Neural cell (in vitro differentiated cells): ENCODE measurements at regions not wholly inside any gene's neighbourhood (a gene's known extent, or its start where the extent isn't known, plus 50 kb on each side); places are given as distances from the start of the nearest gene placed in this dataset.

Experiments
- H2AFZ ChIP-seq: fragments of 200-600, 300-800 bp; sonication (generic), shearing (Covaris generic); 2 replicates; pipeline ENCODE4 v1.6.0; 2014; ENCODE audit warnings: low read depth, mild to moderate bottlenecking, antibody characterized with exemption, low read length, moderate library complexity
- H3F3A ChIP-seq: fragments of 200-600 bp; shearing (Covaris generic); 2 replicates; pipeline ENCODE4 v1.6.1; 2016; ENCODE audit warnings: mild to moderate bottlenecking, moderate library complexity, mixed read lengths, antibody characterized with exemption, low read length; ENCODE audit not compliant: insufficient read depth, poor library complexity, severe bottlenecking
- H3K27ac ChIP-seq: fragments of 200-600, 300-800 bp; sonication (generic), shearing (Covaris generic); 2 replicates; pipeline ENCODE4 v1.5.1; 2014; ENCODE audit warnings: mild to moderate bottlenecking, low read length, moderate library complexity
- H3K27me3 ChIP-seq: fragments of 300-800, 200-600 bp; sonication (generic), shearing (Covaris generic); 2 replicates; pipeline ENCODE4 v1.6.0; 2014; ENCODE audit warnings: mild to moderate bottlenecking, low read depth, low read length, moderate library complexity; ENCODE audit not compliant: insufficient read depth
- H3K36me3 ChIP-seq: fragments of 300-800, 200-600 bp; sonication (generic), shearing (Covaris generic); 2 replicates; pipeline ENCODE4 v1.5.1; 2014; ENCODE audit warnings: mild to moderate bottlenecking, antibody characterized with exemption, low read length, moderate library complexity; ENCODE audit not compliant: insufficient read depth
- H3K4me2 ChIP-seq: fragments of 300-800, 200-600 bp; sonication (generic), shearing (Covaris generic); 2 replicates; pipeline ENCODE4 v1.6.0; 2014; ENCODE audit warnings: mild to moderate bottlenecking, low read length
- H3K4me3 ChIP-seq: fragments of 300-800, 200-600 bp; sonication (generic), shearing (Covaris generic); 2 replicates; pipeline ENCODE4 v1.5.1; 2014; ENCODE audit warnings: mild to moderate bottlenecking, low read length, moderate library complexity
- H3K79me2 ChIP-seq: fragments of 200-600 bp; shearing (Covaris generic); replicated peaks from 2 replicates; pipeline ENCODE4 v1.6.0; 2014; ENCODE audit warnings: mild to moderate bottlenecking, low read length, moderate library complexity; ENCODE audit not compliant: insufficient read depth
- H3K9ac ChIP-seq: fragments of 300-800, 200-600 bp; sonication (generic), shearing (Covaris generic); 2 replicates; pipeline ENCODE4 v1.6.1; 2016; ENCODE audit warnings: mild to moderate bottlenecking, low read length, mixed read lengths
- H3K9me2 ChIP-seq: fragments of 200-600 bp; shearing (Covaris generic); 2 replicates; pipeline ENCODE4 v1.6.1; 2016; ENCODE audit warnings: mild to moderate bottlenecking, low read length, mixed read lengths; ENCODE audit not compliant: insufficient read depth
- H3K9me3 ChIP-seq: fragments of 200-600, 300-800 bp; sonication (generic), shearing (Covaris generic); 2 replicates; pipeline ENCODE4 v1.6.1; 2016; ENCODE audit warnings: mild to moderate bottlenecking, mixed run types, low read length, moderate library complexity, mixed read lengths
- H4K20me1 ChIP-seq: fragments of 200-600 bp; shearing (Covaris generic); 2 replicates; pipeline ENCODE4 v1.6.1; 2016; ENCODE audit warnings: mild to moderate bottlenecking, mixed run types; ENCODE audit not compliant: insufficient read depth
- CTCF ChIP-seq: fragments of 450-650 bp; IDR thresholded peaks from 2 replicates; pipeline ENCODE4 v1.5.1; 2014; ENCODE audit warnings: antibody characterized with exemption, mild to moderate bottlenecking, moderate library complexity; ENCODE audit not compliant: poor library complexity, severe bottlenecking
- EP300 ChIP-seq: fragments of 450-650 bp; conservative IDR thresholded peaks from 2 replicates; pipeline ENCODE4 v1.6.1; 2014; ENCODE audit warnings: antibody characterized with exemption, mild to moderate bottlenecking, moderate library complexity; ENCODE audit not compliant: poor library complexity, severe bottlenecking
- EZH2 ChIP-seq: fragments of 200-600, 300-800 bp; shearing (Covaris generic), sonication (generic); IDR thresholded peaks from 2 replicates; pipeline ENCODE4 v1.6.1; 2014; ENCODE audit warnings: antibody characterized with exemption, low read length, borderline replicate concordance, mild to moderate bottlenecking; ENCODE audit not compliant: insufficient read depth, poor library complexity, severe bottlenecking
- MXI1 ChIP-seq: fragments of 450-650 bp; conservative IDR thresholded peaks from 2 replicates; pipeline ENCODE4 v1.6.1; 2014; ENCODE audit warnings: antibody characterized with exemption, mild to moderate bottlenecking; ENCODE audit not compliant: poor library complexity, severe bottlenecking
- POLR2AphosphoS5 ChIP-seq: IDR thresholded peaks from 2 replicates; pipeline ENCODE4 v1.6.1; 2012
- RAD21 ChIP-seq: fragments of 450-650 bp; conservative IDR thresholded peaks from 2 replicates; pipeline ENCODE4 v1.6.1; 2014; ENCODE audit warnings: antibody characterized with exemption, mild to moderate bottlenecking, moderate library complexity
- REST ChIP-seq: IDR thresholded peaks from 2 replicates; pipeline ENCODE4 v1.6.1; 2012; ENCODE audit warnings: borderline replicate concordance
- SMC3 ChIP-seq: fragments of 450-650 bp; conservative IDR thresholded peaks from 2 replicates; pipeline ENCODE4 v1.6.1; 2014; ENCODE audit warnings: antibody characterized with exemption, mild to moderate bottlenecking, moderate library complexity; ENCODE audit not compliant: poor library complexity
- TAF1 ChIP-seq: IDR thresholded peaks from 2 replicates; pipeline ENCODE4 v1.6.1; 2012; ENCODE audit warnings: low read depth

GRCh38 chr4:19492606-19493005 is 759.1 kb upstream of the SLIT2 start:
- Histone ChIP-seq H3K79me2 (no peaks in the 10 kb centered on the region), H3K9ac (no peak overlapping the region), H3K9me3 (no peaks in the 10 kb centered on the region), H2AFZ (no peak overlapping the region), H3K4me2 (no peak overlapping the region), H3K27me3 (no peaks in the 10 kb centered on the region), H3F3A (no peaks in the 10 kb centered on the region), H3K4me3 (no peak overlapping the region), H3K27ac (no peak overlapping the region), H3K9me2 (no peaks in the 10 kb centered on the region), H3K36me3 (no peaks in the 10 kb centered on the region), H4K20me1 (no peaks in the 10 kb centered on the region)
- TF ChIP-seq REST, result no peak
- TF ChIP-seq POLR2AphosphoS5, result no peak

GRCh38 chr4:19486400-19486799 is 765.3 kb upstream of the SLIT2 start:
- H3K36me3 ChIP-seq, result no peaks in the 10 kb centered on the region
- no peak overlapping the region for H2AFZ ChIP-seq
- no peaks in the 10 kb centered on the region for H3K9me3 ChIP-seq
- H3F3A ChIP-seq, result no peaks in the 10 kb centered on the region
- no peak overlapping the region for H3K4me3 ChIP-seq
- no peak for TF ChIP-seq POLR2AphosphoS5
- no peak for TF ChIP-seq RAD21
- TF ChIP-seq CTCF, result no peak
- TF ChIP-seq MXI1, result no peak
- TF ChIP-seq TAF1, result no peak
- TF ChIP-seq EZH2, result no peak
- no peak for TF ChIP-seq SMC3
- TF ChIP-seq REST, result no peak
- no peak for TF ChIP-seq EP300
- no peak overlapping the region for H3K4me2 ChIP-seq
- no peaks in the 10 kb centered on the region for H3K79me2 ChIP-seq
- H4K20me1 ChIP-seq, result no peaks in the 10 kb centered on the region
- H3K9ac ChIP-seq, result no peak overlapping the region
- H3K27ac ChIP-seq, result no peak overlapping the region
- no peaks in the 10 kb centered on the region for H3K27me3 ChIP-seq
- H3K9me2 ChIP-seq, result no peaks in the 10 kb centered on the region
